DND-41 (cell line): ENCODE measurements at regions not wholly inside any gene's neighbourhood (a gene's known extent, or its start where the extent isn't known, plus 50 kb on each side); places are given as distances from the start of the nearest gene placed in this dataset.

Experiments used
- EZH2 ChIP-seq: IDR thresholded peaks from 3 replicates; pipeline ENCODE4 v1.6.1; 2012; ENCODE audit warnings: borderline replicate concordance, low read depth, mild to moderate bottlenecking, moderate library complexity, low read length, inconsistent platforms; ENCODE audit not compliant: severe bottlenecking
- TF ChIP-seq, protein P1 (sequence below): IDR thresholded peaks from 2 replicates; pipeline ENCODE4 v1.5.1; 2012; ENCODE audit warnings: borderline replicate concordance, low read length, moderate library complexity, mild to moderate bottlenecking; ENCODE audit not compliant: poor library complexity, severe bottlenecking; ENCODE audit errors: extremely low read depth

DNA sequence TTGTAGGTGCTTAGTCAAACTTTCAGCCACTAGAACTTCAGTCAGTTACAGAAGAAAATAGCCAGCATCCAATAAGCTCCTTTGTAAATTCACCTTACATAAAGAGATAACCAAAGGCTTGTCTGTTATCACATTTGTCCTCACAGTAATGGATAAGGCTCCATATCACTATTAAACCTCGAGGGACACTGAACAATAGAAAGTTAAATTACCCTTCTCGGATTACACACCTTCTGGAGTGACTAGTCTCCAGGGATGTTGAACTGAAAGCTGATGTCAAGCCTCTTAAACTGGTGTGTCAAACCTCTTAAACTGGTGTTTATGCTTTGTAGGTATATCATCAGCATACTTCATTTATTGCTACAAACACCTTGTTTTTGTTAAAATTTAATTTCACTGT, 639.0 kb downstream of the CENPC start:
- TF ChIP-seq, protein P1, sequence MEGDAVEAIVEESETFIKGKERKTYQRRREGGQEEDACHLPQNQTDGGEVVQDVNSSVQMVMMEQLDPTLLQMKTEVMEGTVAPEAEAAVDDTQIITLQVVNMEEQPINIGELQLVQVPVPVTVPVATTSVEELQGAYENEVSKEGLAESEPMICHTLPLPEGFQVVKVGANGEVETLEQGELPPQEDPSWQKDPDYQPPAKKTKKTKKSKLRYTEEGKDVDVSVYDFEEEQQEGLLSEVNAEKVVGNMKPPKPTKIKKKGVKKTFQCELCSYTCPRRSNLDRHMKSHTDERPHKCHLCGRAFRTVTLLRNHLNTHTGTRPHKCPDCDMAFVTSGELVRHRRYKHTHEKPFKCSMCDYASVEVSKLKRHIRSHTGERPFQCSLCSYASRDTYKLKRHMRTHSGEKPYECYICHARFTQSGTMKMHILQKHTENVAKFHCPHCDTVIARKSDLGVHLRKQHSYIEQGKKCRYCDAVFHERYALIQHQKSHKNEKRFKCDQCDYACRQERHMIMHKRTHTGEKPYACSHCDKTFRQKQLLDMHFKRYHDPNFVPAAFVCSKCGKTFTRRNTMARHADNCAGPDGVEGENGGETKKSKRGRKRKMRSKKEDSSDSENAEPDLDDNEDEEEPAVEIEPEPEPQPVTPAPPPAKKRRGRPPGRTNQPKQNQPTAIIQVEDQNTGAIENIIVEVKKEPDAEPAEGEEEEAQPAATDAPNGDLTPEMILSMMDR: no peak
- no peak for TF ChIP-seq EZH2
